HL-60 (cell line): ENCODE measurements at regions not wholly inside any gene's neighbourhood (a gene's known extent, or its start where the extent isn't known, plus 50 kb on each side); places are given as distances from the start of the nearest gene placed in this dataset.

Source experiments
- GABPA ChIP-seq: IDR thresholded peaks from 2 replicates; pipeline ENCODE4 v1.6.1; 2012; ENCODE audit warnings: low read depth
- POLR2AphosphoS5 ChIP-seq: IDR thresholded peaks from 2 replicates; pipeline ENCODE4 v1.6.1; 2012; ENCODE audit warnings: low read depth
- REST ChIP-seq: IDR thresholded peaks from 2 replicates; pipeline ENCODE4 v1.6.1; 2012; ENCODE audit warnings: low read depth; ENCODE audit not compliant: insufficient replicate concordance
- SPI1 ChIP-seq: IDR thresholded peaks from 2 replicates; pipeline ENCODE4 v1.6.1; 2012; ENCODE audit warnings: low read depth, mild to moderate bottlenecking, borderline replicate concordance
- TF ChIP-seq, protein P1 (sequence below): IDR thresholded peaks from one replicate; pipeline ENCODE4 v1.5.1; 2011; ENCODE audit warnings: low read length, control low read depth, inconsistent platforms; ENCODE audit not compliant: insufficient read depth

DNA sequence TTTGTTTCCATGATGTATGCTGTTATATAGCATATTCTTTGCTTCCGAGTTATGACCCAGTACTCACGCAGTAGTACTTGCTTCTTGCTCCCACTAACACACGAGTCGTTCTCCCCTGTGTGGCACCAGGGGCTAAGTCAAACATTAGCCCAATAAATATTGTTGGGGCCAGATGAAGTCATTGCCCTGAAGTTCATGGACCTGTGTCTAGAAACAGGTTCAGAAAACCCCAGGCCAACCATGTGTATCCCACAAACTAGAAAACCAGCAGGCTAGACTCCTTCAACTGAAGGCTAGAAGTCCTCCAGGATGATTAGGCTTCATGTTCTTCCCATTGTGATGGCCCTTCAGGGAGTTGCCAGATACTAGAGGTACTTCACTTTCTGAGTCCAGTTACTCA, 198.2 kb upstream of the RBM19 start:
- TF ChIP-seq, protein P1, sequence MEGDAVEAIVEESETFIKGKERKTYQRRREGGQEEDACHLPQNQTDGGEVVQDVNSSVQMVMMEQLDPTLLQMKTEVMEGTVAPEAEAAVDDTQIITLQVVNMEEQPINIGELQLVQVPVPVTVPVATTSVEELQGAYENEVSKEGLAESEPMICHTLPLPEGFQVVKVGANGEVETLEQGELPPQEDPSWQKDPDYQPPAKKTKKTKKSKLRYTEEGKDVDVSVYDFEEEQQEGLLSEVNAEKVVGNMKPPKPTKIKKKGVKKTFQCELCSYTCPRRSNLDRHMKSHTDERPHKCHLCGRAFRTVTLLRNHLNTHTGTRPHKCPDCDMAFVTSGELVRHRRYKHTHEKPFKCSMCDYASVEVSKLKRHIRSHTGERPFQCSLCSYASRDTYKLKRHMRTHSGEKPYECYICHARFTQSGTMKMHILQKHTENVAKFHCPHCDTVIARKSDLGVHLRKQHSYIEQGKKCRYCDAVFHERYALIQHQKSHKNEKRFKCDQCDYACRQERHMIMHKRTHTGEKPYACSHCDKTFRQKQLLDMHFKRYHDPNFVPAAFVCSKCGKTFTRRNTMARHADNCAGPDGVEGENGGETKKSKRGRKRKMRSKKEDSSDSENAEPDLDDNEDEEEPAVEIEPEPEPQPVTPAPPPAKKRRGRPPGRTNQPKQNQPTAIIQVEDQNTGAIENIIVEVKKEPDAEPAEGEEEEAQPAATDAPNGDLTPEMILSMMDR = no peak
- no peak for TF ChIP-seq GABPA
- TF ChIP-seq REST = no peak
- TF ChIP-seq POLR2AphosphoS5 = no peak
- TF ChIP-seq SPI1 = no peak
